SU-DHL-6 (cell line): ENCODE measurements at regions not wholly inside any gene's neighbourhood (a gene's known extent, or its start where the extent isn't known, plus 50 kb on each side); places are given as distances from the start of the nearest gene placed in this dataset.

Experiments
- EZH2phosphoT487 ChIP-seq: fragments of 200-600 bp; sonication (generic), shearing (Covaris generic); conservative IDR thresholded peaks from 2 replicates; pipeline ENCODE4 v1.6.1; 2018; ENCODE audit warnings: mild to moderate bottlenecking, antibody characterized with exemption, low read length, moderate library complexity, mixed read lengths
- TF ChIP-seq, protein P1 (sequence below): fragments of 200-600 bp; sonication (generic); IDR thresholded peaks from one replicate; pipeline ENCODE4 v1.5.1; 2017; ENCODE audit warnings: antibody characterized with exemption, mild to moderate bottlenecking, low read length, moderate library complexity; ENCODE audit not compliant: insufficient read depth, poor library complexity, severe bottlenecking

GRCh38 chr5:56737002-56737621 is 78.2 kb upstream of the MAP3K1 start:
- TF ChIP-seq, protein P1, sequence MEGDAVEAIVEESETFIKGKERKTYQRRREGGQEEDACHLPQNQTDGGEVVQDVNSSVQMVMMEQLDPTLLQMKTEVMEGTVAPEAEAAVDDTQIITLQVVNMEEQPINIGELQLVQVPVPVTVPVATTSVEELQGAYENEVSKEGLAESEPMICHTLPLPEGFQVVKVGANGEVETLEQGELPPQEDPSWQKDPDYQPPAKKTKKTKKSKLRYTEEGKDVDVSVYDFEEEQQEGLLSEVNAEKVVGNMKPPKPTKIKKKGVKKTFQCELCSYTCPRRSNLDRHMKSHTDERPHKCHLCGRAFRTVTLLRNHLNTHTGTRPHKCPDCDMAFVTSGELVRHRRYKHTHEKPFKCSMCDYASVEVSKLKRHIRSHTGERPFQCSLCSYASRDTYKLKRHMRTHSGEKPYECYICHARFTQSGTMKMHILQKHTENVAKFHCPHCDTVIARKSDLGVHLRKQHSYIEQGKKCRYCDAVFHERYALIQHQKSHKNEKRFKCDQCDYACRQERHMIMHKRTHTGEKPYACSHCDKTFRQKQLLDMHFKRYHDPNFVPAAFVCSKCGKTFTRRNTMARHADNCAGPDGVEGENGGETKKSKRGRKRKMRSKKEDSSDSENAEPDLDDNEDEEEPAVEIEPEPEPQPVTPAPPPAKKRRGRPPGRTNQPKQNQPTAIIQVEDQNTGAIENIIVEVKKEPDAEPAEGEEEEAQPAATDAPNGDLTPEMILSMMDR = no peak
- TF ChIP-seq EZH2phosphoT487 = no peak
